Urinary bladder (tissue), 3 donors: ENCODE measurements at regions not wholly inside any gene's neighbourhood (a gene's known extent, or its start where the extent isn't known, plus 50 kb on each side); places are given as distances from the start of the nearest gene placed in this dataset.

Experiments used
- DNase-seq: peaks from one replicate; pipeline ENCODE4 v3.0.0-alpha.2; 2015; ENCODE audit errors: extremely low spot score
- H3K27ac ChIP-seq: one replicate; pipeline ENCODE4 v1.5.1; 2013; ENCODE audit warnings: low read depth, mild to moderate bottlenecking, moderate library complexity
- H3K36me3 ChIP-seq: one replicate; pipeline ENCODE4 v1.6.1; 2013; ENCODE audit warnings: mild to moderate bottlenecking, moderate library complexity; ENCODE audit not compliant: insufficient read depth
- H3K4me1 ChIP-seq: one replicate; pipeline ENCODE4 v1.6.1; 2013; ENCODE audit warnings: mild to moderate bottlenecking, moderate library complexity; ENCODE audit not compliant: insufficient read depth
- H3K4me3 ChIP-seq: one replicate; pipeline ENCODE4 v1.5.1; 2013; ENCODE audit warnings: low read depth, low read length
- WGBS: extraction: QIAGEN DNeasy Blood & Tissue Kit; methylation state at CpG from one replicate; pipeline ENCODE4 v1.1.7; 2013; 5-methylcytosine and 5-hydroxymethylcytosine counted together
- donor health status: healthy with polysubstance abuse.
- donor health status: healthy.

DNA sequence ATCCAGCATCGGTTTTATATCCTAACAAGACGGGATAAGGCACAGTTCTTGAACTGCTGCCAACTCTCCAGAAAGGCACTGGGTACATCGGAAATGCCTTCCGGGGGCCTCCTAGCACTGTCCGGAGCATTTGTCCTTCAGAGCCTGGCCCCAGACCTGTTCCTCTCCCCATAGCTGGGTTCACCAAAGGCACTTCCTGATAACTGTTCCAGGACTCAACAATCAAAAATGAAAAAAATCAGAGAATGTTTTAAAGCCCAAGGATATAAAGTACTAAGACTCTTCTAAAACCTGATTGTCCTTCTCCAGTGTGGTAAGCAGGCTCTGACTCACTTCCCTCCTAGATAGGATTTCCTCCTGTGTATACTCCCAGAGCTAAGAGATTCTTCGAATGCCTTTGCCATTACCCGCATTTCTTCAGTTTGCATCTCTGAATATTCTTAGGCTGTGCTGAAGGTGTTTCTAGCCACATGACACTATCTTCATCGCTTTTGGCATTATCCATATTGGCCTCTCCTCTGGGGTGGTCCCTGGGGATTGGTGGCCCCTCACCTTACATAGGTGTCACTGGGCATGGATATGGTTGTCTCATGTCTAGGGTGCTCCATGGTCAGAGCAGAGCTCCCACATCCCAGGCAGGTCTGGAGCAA is 112.9 kb downstream of the ZBTB18 start:
- no peak overlapping the region for H3K27ac ChIP-seq
- DNase-seq: no peak
- no peaks in the 10 kb centered on the region for H3K36me3 ChIP-seq
- H3K4me3 ChIP-seq: no peak overlapping the region
- H3K4me1 ChIP-seq: peaks cover 3% of the 10 kb centered on the region
- WGBS: 25% methylated on average over 8 of the region's 8 CpGs

DNA sequence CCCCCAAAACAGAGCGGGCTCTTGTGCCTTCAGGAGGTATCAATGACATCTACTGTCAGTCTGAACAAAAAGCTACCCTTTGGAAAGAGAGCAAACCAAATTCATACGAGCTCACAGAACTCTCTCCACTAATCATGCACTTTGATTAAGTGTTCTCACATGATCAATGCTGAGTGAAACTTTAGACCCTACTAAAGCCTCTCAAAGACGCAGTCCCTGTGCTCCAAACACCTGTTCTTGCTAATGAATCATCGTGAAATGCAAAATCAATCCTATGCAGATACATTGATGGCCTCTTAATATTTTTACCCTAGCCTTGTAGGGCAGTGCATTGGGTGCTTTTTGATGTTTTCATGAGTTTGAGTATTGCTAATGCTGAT is 113.4 kb downstream of the ZBTB18 start:
- peaks cover 3% of the 10 kb centered on the region for H3K4me1 ChIP-seq
- no peak overlapping the region for H3K27ac ChIP-seq
- WGBS: 90% methylated on average over 4 of the region's 4 CpGs
- DNase-seq: no peak
- no peaks in the 10 kb centered on the region for H3K36me3 ChIP-seq
- no peak overlapping the region for H3K4me3 ChIP-seq

DNA sequence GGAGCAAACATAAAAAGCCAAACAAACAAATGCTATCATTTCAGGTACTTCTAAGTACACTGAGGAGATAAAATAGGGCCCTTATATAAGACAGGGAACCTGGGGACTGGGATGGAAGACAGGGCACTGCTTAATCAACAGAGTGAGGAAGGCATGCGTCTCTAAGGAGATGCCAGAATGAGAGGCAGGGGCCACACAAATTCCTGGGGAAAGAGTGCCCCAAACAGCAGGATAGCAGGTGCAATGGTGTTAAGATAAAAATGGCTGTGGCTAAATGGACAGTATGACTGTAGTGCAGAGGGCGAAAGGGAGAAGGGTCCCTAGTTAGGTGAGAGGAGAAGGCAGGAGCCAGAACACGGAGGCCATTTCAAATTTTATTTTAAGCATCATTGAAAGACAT is 113.9 kb downstream of the ZBTB18 start:
- no peak overlapping the region for H3K27ac ChIP-seq
- WGBS: 96% methylated on average over 3 of the region's 3 CpGs
- H3K4me1 ChIP-seq: peaks cover 3% of the 10 kb centered on the region
- no peak for DNase-seq
- no peaks in the 10 kb centered on the region for H3K36me3 ChIP-seq
- H3K4me3 ChIP-seq: no peak overlapping the region

DNA sequence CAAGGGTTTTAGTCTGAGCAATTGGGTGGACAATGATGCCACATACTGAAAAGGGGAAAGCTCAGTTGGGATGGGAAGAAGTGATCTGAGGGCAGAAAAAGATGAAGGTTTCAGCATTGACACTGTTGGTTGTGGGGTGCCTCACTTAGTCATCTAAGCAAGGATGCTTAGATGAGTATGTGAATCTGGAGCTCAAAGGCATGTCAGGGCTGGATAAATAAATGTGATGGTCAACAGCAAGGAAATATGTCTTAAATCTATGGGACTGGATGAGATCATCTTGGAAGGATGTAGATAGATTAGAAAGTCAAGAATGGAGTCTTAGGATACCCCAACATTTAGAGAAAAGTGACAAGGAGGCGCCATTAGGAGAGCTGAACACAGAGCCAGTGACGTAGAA is 114.6 kb downstream of the ZBTB18 start:
- Histone ChIP-seq H3K27ac (no peak overlapping the region), H3K4me3 (no peak overlapping the region), H3K4me1 (peaks cover 3% of the 10 kb centered on the region), H3K36me3 (no peaks in the 10 kb centered on the region)
- WGBS: 89% methylated on average over 2 of the region's 2 CpGs
- DNase-seq: no peak

DNA sequence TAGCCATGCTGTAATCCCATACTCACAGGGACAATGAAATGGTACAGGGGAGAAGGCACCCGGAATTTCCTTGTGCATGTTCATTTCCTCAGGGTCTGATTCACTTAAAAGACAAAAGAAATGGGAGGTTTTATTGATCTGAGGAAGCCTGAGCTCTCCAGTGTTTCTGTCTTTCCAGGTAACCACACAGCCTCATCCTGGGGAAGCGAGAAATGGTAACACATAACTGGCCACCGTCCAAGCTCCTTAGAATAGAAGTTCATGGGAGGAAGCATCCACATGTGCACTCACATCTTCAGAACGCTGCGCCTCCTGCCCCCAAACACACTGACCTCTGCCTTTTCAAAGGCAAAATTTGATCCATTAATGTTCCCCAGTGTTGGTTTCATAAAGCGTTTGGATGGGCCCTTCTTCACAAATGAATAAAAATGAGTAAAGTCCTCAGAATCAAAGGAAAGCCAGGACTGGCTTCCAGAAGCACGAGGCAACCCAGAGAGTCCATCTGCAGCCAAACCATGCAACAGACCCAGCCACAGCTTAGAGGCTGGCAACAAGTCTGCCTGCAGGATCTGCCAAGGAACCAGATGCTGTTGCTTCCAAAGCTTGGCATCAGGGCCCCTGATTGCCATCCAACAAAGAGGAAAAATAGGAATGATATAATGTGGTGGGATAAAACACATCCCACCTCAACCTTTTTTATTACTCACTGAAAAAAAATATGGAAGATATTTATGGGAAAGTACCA is 120.3 kb downstream of the ZBTB18 start:
- 70% methylated on average over 7 of the region's 7 CpGs for WGBS
- Histone ChIP-seq H3K4me3 (no peak overlapping the region), H3K36me3 (no peaks in the 10 kb centered on the region), H3K27ac (no peak overlapping the region), H3K4me1 (no peaks in the 10 kb centered on the region)
- no peak for DNase-seq

DNA sequence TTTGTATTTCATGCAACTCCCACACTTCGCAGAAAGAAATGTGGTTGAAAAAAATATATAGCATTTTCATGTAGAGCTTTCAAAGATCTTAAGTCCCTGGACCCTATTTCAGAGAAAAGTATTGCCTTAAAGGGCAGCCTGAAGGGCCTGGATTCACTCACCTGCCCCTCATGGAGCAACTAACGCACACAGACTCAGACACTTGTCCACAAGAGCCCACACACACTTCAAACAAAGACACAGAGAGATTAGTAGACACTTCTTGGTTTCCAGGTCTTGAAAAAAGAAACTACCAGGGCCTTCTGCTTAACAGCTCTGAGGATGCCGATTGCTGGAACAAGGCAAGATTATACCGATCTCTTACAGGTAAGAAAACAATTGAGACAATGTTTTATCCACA is 122.2 kb downstream of the ZBTB18 start:
- 68% methylated on average over 4 of the region's 4 CpGs for WGBS
- no peak overlapping the region for H3K4me3 ChIP-seq
- H3K36me3 ChIP-seq: no peaks in the 10 kb centered on the region
- H3K27ac ChIP-seq: no peak overlapping the region
- DNase-seq: no peak
- no peaks in the 10 kb centered on the region for H3K4me1 ChIP-seq

DNA sequence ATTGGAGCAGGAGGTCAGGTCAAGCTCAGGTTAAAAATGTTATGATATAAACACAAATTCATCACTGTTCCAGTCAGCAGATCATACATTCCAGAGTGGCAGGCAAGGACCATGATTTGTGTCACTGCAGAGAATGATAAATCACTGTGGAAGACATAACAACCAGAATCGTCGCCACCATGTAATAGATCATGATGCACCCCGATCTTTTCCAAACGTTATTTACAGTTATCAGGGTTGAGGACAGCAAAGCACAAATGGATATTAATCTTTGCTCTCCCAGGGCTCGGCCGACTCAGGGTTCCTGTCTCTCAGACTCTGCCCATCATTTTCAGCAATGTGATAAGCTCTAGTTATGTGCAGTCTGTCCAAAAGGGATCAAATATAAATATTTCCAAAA is 122.7 kb downstream of the ZBTB18 start:
- Histone ChIP-seq H3K27ac (no peak overlapping the region), H3K4me1 (no peaks in the 10 kb centered on the region), H3K36me3 (no peaks in the 10 kb centered on the region), H3K4me3 (no peak overlapping the region)
- no peak for DNase-seq
- 27% methylated on average over 6 of the region's 6 CpGs for WGBS

DNA sequence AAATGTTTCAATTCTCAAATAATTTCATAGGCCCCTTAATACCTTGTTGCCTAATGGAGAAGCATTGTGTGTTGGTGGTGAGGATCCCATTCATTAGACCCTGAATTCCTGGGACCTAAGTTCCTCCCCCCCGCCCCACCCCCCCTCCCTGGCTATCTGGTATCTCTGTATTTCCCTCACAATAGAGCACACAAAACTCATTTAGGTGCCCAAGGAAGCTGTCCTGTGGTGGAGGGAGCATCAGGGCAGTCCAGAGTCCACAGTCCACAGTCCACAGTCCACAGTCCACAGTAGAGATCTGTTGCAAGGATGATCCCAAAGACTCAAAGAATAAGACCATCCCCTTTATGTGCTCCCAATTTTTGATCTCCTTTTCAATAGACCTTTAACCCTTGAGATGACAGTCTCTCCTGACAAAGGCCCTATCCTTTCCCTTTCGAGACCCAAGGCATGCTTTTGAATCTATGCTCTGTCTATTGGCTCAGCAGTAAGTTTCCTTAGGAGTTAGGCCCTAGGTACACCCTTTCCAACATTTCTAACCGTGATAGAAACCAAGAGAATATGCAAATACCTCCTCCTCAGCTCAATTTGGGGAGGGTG is 123.9 kb downstream of the ZBTB18 start:
- no peak overlapping the region for H3K27ac ChIP-seq
- WGBS: 82% methylated on average over 3 of the region's 3 CpGs
- H3K4me1 ChIP-seq: no peaks in the 10 kb centered on the region
- no peak overlapping the region for H3K4me3 ChIP-seq
- DNase-seq: no peak
- H3K36me3 ChIP-seq: no peaks in the 10 kb centered on the region

DNA sequence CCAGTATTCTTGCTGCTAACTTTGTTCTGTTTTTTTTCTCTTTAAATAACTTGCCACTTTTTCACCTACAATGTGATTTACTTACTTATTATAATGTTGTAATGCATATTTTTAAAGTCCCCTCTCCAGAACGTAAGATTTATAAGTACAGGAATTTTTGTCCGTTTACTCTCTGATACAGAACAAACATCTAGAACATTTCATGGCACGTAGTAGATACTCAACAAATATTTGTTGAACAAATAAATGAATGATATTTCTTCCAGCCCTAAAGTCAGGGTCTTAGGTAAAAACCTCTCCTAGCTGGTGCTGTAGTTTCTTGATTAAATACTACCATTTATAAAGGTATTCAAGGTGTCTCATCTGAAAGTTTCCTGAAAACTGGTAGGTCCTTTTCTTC is 125.1 kb downstream of the ZBTB18 start:
- no peak for DNase-seq
- H3K4me1 ChIP-seq: no peaks in the 10 kb centered on the region
- WGBS: 78% methylated on average over 3 of the region's 3 CpGs
- H3K4me3 ChIP-seq: no peak overlapping the region
- no peak overlapping the region for H3K27ac ChIP-seq
- H3K36me3 ChIP-seq: no peaks in the 10 kb centered on the region

DNA sequence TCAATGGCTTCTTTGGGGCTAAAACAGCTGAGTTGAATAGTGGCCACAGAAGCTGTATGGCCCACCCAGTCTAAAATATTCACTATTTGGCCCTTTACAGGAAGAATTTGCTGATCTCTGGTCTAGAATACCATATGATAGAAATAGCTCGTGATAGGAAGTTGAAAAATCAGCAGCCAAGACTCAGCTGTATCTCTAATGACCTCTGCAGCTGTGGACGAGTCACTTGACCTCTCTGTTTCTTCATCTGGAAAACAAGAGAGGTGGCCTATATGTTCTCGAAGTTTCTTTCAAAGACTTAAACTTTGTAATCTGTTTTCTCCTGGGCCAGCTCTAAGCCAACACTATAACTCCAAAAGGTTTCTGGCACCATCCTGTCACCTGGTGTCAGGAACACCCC is 129.2 kb downstream of the ZBTB18 start:
- H3K4me3 ChIP-seq: no peak overlapping the region
- DNase-seq: no peak
- WGBS: 77% methylated on average over 3 of the region's 3 CpGs
- H3K27ac ChIP-seq: no peak overlapping the region
- no peaks in the 10 kb centered on the region for H3K4me1 ChIP-seq
- H3K36me3 ChIP-seq: no peaks in the 10 kb centered on the region

DNA sequence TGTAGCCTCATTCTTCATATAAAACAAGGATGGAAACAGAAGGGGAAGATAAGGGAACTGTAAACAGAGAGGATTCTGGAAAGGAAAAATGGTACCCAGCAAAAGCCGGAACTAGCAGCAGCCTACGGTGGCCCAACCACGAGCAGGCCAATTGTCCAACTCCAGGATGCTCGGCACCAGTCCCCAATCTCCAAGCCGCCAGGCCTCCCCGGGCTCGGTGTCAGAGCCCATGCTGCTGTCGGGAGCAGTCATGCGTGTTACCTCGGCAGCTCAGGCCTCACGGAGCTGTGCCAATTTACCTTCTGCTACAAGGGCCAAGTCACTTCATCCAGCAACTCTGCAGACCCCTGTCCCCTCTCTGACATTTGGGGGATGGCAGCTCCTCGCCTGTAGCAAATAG is 130.8 kb downstream of the ZBTB18 start:
- no peaks in the 10 kb centered on the region for H3K36me3 ChIP-seq
- no peak for DNase-seq
- H3K27ac ChIP-seq: no peak overlapping the region
- H3K4me3 ChIP-seq: no peak overlapping the region
- H3K4me1 ChIP-seq: no peaks in the 10 kb centered on the region
- 94% methylated on average over 12 of the region's 12 CpGs for WGBS

DNA sequence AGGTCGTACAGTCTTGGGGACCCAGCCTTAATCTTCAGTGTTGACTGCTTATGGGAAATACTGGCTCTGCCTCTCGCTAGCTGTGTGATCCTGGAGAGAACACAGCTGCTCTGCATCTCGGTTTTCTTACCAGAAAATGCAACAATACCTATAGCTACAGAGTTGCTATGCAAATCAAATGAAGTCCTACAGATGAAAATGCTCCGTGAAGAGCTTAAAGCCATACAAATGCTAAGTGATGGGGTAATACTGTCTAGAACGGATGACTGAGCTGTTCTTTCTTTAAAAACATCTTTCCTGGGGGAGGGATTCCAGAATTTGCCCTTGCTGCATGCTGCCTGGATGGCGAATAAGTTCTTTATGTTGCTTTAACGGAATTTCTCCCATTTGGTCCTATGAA is 132.0 kb downstream of the ZBTB18 start:
- WGBS: 75% methylated on average over 7 of the region's 7 CpGs
- no peaks in the 10 kb centered on the region for H3K4me1 ChIP-seq
- H3K36me3 ChIP-seq: no peaks in the 10 kb centered on the region
- H3K4me3 ChIP-seq: no peak overlapping the region
- H3K27ac ChIP-seq: no peak overlapping the region
- DNase-seq: no peak

DNA sequence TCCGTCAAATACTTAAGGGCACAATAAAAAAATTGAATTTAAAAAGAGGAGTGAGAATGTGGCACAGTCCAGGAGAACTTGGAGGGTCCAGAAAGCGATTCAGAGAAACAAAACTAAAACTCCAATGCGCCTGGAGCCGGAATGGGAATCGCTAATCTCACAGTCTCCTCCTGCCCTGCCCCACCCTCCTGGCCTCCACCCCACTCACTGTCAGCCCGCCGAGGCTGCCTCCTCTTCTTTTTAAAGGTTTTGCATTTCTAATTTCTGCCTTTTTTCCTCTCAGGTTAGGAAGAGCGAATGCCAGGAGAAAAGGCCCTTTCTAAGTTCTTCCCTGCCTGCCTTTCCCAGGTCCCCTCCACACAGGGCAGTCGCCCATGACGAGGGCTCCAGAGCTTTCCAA is 135.3 kb downstream of the ZBTB18 start:
- 87% methylated on average over 10 of the region's 10 CpGs for WGBS
- DNase-seq: no peak
- no peaks in the 10 kb centered on the region for H3K4me1 ChIP-seq

DNA sequence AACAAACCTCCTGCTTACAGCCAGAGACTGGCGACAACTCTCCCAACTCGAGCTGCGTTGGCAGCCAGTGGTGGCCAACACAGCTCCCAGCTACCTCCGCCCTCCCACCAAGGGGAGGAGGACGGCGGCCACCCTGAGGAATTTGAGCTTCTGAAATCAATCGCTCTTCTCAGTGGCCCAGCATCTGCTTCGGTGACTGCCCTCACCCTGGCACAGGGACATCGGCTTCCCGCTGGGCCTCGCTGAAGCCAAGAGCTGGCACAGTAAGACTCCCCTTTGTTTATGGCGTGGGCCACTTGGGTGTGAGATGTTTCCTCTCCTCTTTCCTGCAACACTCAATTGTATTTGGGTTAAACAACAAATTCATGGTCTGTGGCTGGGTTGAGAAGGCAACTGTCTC is 136.2 kb downstream of the ZBTB18 start:
- Histone ChIP-seq H3K4me1 (no peaks in the 10 kb centered on the region), H3K4me3 (no peak overlapping the region), H3K36me3 (no peaks in the 10 kb centered on the region), H3K27ac (no peak overlapping the region)
- no peak for DNase-seq
- 91% methylated on average over 12 of the region's 12 CpGs for WGBS

More for the DNA sequence above, 135.3 kb downstream of the ZBTB18 start:
- H3K27ac ChIP-seq: no peak overlapping the region
- no peak overlapping the region for H3K4me3 ChIP-seq
- H3K36me3 ChIP-seq: no peaks in the 10 kb centered on the region
